Kidney (tissue), 10 donors: ENCODE measurements at regions not wholly inside any gene's neighbourhood (a gene's known extent, or its start where the extent isn't known, plus 50 kb on each side); places are given as distances from the start of the nearest gene placed in this dataset.
"Not testable (repeated sequence)": the region's sequence is repeated elsewhere in the genome, so short reads cannot be mapped to it uniquely, and the experiment has no call there.

Source experiments
- DNase-seq, 5 donors: peaks; one replicate each; pipeline ENCODE4 v3.0.0-alpha.2; 2013 to 2020
- FAIRE-seq: peaks from 2 replicates; lab custom pipeline; 2012; peaks lifted over from hg19 to GRCh38; lab: Jason Lieb, UNC
- H3K27ac ChIP-seq, 2 donors: one replicate each; pipeline ENCODE4 v1.7.0; 2013; ENCODE audit warnings: low read depth in 2 of 2, low read length in 2 of 2, inconsistent platforms in 1 of 2
- H3K27me3 ChIP-seq: one replicate; pipeline ENCODE4 v1.7.1; 2013; ENCODE audit warnings: low read length, inconsistent platforms; ENCODE audit not compliant: control insufficient read depth, insufficient read depth
- H3K36me3 ChIP-seq, 3 donors: one replicate each; pipeline versions ENCODE4 v1.7.0 to v1.7.1; 2013; ENCODE audit warnings: low read length in 3 of 3, control low read depth in 1 of 3, inconsistent platforms in 1 of 3; ENCODE audit not compliant: insufficient read depth in 3 of 3, control insufficient read depth in 2 of 3
- H3K4me1 ChIP-seq, 3 donors: one replicate each; pipeline versions ENCODE4 v1.7.0 to v1.7.1; 2013; ENCODE audit warnings: low read length in 3 of 3, inconsistent platforms in 1 of 3, low read depth in 1 of 3; ENCODE audit not compliant: control insufficient read depth in 2 of 3, insufficient read depth in 2 of 3
- H3K4me3 ChIP-seq, 3 donors: one replicate each; pipeline versions ENCODE4 v1.7.0 to v1.8.1; 2013; ENCODE audit warnings: low read length in 3 of 3, control low read depth in 1 of 3, inconsistent platforms in 1 of 3
- H3K9ac ChIP-seq, 3 donors: one replicate each; pipeline versions ENCODE4 v1.7.0 to v1.7.1; 2013; ENCODE audit warnings: low read length in 3 of 3, control low read depth in 1 of 3, inconsistent platforms in 1 of 3
- H3K9me3 ChIP-seq, 3 donors: one replicate each; pipeline versions ENCODE4 v1.7.0 to v1.7.1; 2013; ENCODE audit warnings: low read length in 3 of 3, control low read depth in 1 of 3, inconsistent platforms in 1 of 3; ENCODE audit not compliant: control insufficient read depth in 2 of 3, insufficient read depth in 1 of 3
- intact Hi-C: fragments of 100-400 bp; cut with DNase I; formaldehyde crosslinking; loops from one replicate; pipeline ENCODE4 v1.11.1; 2022
- donor health status: control.
- donor health status: control.
- donor health status: DM: yes; HTN: yes; CAD: no.
- donor health status: Normal renal cell carcinoma (clear cell type).

GRCh38 chr21:10100873-10101272 is 420.5 kb upstream of the TPTE start:
- peak in 1 of 5 donors; percentile 45 for DNase-seq
- H3K27ac ChIP-seq, H3K9me3 ChIP-seq, H3K36me3 ChIP-seq, H3K9ac ChIP-seq, H3K4me3 ChIP-seq, intact Hi-C loops, FAIRE-seq, H3K4me1 ChIP-seq, H3K27me3 ChIP-seq: not testable (repeated sequence)

- H3K4me3 ChIP-seq, H3K9ac ChIP-seq, FAIRE-seq, H3K27ac ChIP-seq, H3K9me3 ChIP-seq, H3K27me3 ChIP-seq, H3K4me1 ChIP-seq, intact Hi-C loops, H3K36me3 ChIP-seq: not testable (repeated sequence)
- peak in 2 of 5 donors; percentile 7 to 75 for DNase-seq
Measured at GRCh38 chr21:10119342-10119741, 402.0 kb upstream of the TPTE start.

- H3K27me3 ChIP-seq, H3K9ac ChIP-seq, H3K4me1 ChIP-seq, H3K27ac ChIP-seq, H3K9me3 ChIP-seq, H3K4me3 ChIP-seq, intact Hi-C loops, H3K36me3 ChIP-seq, FAIRE-seq: not testable (repeated sequence)
- DNase-seq, result peak in 2 of 5 donors; percentile 11 to 84
Measured at GRCh38 chr21:10119746-10120535, 401.4 kb upstream of the TPTE start.

- H3K4me1 ChIP-seq, H3K4me3 ChIP-seq, H3K9me3 ChIP-seq, H3K27me3 ChIP-seq, FAIRE-seq, H3K36me3 ChIP-seq, H3K9ac ChIP-seq, H3K27ac ChIP-seq, intact Hi-C loops: not testable (repeated sequence)
- DNase-seq, result peak in 1 of 5 donors; percentile 71
Measured at GRCh38 chr21:10120536-10120934, 400.8 kb upstream of the TPTE start.

GRCh38 chr21:10120965-10121550 is 400.3 kb upstream of the TPTE start:
- H3K36me3 ChIP-seq, H3K9ac ChIP-seq, H3K27ac ChIP-seq, intact Hi-C loops, H3K4me1 ChIP-seq, H3K9me3 ChIP-seq, H3K4me3 ChIP-seq, FAIRE-seq, H3K27me3 ChIP-seq: not testable (repeated sequence)
- DNase-seq, result peak in 2 of 5 donors; percentile 2 to 72

- H3K27ac ChIP-seq, H3K4me1 ChIP-seq, H3K36me3 ChIP-seq, H3K27me3 ChIP-seq, H3K9me3 ChIP-seq, FAIRE-seq, H3K9ac ChIP-seq, intact Hi-C loops, H3K4me3 ChIP-seq: not testable (repeated sequence)
- peak in 2 of 5 donors; percentile 3 to 40 for DNase-seq
Measured at GRCh38 chr21:10121816-10122455, 399.4 kb upstream of the TPTE start.

GRCh38 chr21:10122801-10123507 is 398.4 kb upstream of the TPTE start:
- FAIRE-seq, H3K9me3 ChIP-seq, H3K9ac ChIP-seq, H3K27ac ChIP-seq, H3K27me3 ChIP-seq, H3K4me1 ChIP-seq, H3K4me3 ChIP-seq, intact Hi-C loops, H3K36me3 ChIP-seq: not testable (repeated sequence)
- DNase-seq, result peak in 2 of 5 donors; percentile 6 to 75

GRCh38 chr21:10123508-10123885 is 397.9 kb upstream of the TPTE start:
- H3K4me3 ChIP-seq, FAIRE-seq, H3K27me3 ChIP-seq, H3K4me1 ChIP-seq, H3K9ac ChIP-seq, intact Hi-C loops, H3K9me3 ChIP-seq, H3K27ac ChIP-seq, H3K36me3 ChIP-seq: not testable (repeated sequence)
- DNase-seq, result peak in 2 of 5 donors; percentile 13 to 53
